GM12892 (cell line): ENCODE measurements at regions not wholly inside any gene's neighbourhood (a gene's known extent, or its start where the extent isn't known, plus 50 kb on each side); places are given as distances from the start of the nearest gene placed in this dataset.

ENCODE experiments used
- POLR2A ChIP-seq: IDR thresholded peaks from 2 replicates; pipeline ENCODE4 v1.6.1; 2011; ENCODE audit warnings: low read depth, low read length, control low read depth
- POLR2AphosphoS5 ChIP-seq: IDR thresholded peaks from 2 replicates; pipeline ENCODE4 v1.6.1; 2011; ENCODE audit warnings: low read depth, low read length, control low read depth
- TAF1 ChIP-seq: IDR thresholded peaks from 2 replicates; pipeline ENCODE4 v1.6.1; 2011; ENCODE audit warnings: low read depth, mild to moderate bottlenecking, control low read depth, low read length, borderline replicate concordance

DNA sequence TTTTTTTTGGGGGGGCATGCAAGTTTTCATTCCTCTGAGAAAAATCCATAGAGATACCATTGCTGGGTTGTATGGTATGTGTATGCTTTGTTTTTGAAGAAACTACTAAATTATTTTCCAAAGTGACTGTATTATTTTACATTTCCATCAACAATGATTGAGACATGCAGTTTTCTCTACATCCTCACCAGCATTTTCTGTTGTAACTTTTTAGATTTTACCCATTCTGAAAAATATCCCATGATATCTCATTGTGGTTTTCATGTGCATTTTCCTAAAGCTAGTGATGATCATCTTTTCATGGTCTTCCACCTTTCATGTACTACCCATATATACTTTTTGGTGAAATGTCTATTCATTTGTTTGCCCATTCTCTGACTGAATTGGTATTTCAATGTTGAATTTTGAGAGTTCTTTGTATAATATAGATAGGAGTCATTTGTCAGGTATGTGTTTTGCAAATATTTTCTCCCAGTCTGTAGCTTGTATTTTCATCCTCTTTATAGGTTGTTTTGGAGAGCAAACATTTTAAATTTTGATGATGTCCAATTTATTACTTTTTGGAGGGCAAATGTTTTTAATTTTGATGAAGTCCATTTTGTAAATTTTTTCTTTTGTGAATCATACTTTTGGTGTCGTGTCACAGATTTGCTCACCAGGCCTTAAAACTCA, 827.5 kb upstream of the CITED2 start:
- TF ChIP-seq POLR2A (no peak), TAF1 (no peak), POLR2AphosphoS5 (no peak)
